GM04504 (cell line): ENCODE measurements at regions not wholly inside any gene's neighbourhood (a gene's known extent, or its start where the extent isn't known, plus 50 kb on each side); places are given as distances from the start of the nearest gene placed in this dataset.
"Not testable (repeated sequence)": the region's sequence is repeated elsewhere in the genome, so short reads cannot be mapped to it uniquely, and the experiment has no call there.

Source experiments
- DNase-seq: peaks from one replicate; pipeline ENCODE4 v3.0.0-alpha.2; 2012; ENCODE audit warnings: low read depth

DNA sequence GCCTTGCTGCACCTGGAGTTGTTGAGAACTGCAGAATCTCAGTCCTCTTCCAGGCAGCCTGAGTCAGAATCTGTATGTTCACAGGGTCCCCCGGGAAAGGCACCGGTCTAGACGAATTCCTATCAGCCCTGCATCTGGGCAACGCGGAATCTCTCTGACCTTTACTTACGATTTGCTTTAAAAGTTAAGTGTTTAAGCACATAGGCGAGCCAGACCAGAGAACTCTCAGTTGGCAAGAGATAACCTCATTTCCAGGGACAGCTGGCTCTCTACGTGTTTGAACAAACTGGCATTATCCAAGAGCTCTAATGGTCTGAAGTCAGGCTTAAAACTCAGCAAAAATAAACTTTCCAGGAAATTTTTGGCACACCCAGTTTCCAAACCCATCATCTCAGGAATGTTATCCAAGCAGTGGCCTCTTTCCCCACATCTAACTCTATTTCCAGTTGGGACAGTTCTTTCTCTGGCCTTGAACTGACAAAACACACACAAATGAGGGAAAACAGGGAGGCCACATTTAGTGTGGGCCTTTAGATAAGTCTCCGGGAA is 53.4 kb downstream of the HES1 start:
- no peak for DNase-seq

DNA sequence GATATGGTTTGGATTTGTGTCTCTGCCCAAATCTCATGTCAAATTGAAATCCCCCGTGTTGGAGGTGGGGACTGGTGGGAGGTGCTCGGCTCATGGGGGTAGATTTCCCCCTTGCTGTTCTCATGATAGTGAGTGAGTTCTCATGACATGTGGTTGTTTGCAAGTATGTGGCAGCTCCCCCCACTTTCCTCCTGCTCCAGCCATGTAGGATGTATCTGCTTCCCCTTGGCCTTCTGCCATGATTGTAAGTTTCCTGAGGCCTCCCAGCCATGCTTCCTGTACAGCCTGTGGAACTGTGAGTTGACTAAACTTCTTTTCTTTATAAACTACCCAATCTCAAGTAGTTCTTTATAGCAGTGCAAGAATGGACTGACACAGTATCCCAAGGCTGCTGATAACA is 55.9 kb downstream of the HES1 start:
- DNase-seq: not testable (repeated sequence)

GRCh38 chr3:194194051-194194756 is 58.3 kb downstream of the HES1 start:
- no peak for DNase-seq

DNA sequence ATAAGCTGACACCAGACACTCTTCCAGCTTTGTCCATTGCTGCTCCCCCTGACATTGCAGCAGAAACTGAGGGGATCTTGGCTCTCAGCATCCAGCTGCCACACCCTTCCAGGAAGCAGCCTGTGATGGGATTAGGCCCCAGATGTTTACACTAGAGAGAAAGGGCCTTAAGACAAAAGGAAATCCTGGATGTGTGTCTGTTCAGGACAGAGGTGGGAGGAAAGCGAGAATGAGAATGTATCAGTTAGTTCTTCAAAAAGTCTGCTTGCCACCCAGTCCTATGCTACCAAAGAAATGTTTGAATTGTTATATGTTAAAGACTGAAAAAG is 58.8 kb downstream of the HES1 start:
- DNase-seq: no peak

DNA sequence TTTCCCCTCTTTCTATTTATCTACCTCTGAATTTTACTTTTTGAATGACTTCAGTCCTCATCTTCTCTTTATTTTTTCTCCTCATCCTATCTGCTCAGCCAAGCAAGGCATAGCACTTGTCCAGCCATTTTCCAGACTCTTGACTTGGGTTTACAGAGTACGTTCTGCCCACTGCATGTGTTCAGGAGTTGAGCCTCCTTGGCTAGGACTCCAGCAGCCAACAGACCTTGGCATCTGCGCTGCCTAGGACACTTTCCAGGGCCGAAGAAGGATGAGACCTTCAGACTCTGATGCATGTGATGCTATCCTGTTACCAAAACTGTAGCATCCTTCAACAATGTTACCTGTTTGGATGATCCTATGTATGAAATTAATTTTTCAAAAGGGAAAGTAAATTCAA is 59.7 kb downstream of the HES1 start:
- DNase-seq: no peak

DNA sequence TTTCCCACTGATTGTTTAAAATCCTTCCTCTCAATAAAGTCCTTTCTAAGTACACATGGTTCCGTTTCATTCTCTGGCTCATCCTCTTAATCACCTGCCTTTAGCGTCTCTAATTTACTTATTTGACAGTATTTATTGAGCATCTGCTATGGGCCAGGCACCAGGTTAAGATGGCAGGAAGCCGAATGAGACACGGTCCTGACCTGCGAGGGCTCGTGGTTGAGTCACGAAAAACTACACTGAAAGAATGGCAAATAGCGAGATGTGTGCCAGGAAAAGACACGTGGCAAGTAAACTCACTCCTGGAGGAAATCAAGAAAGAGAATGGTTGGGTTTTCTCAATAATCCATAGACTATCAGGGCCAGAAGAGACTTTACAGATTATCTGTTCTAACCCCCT is 60.9 kb downstream of the HES1 start:
- DNase-seq: no peak

DNA sequence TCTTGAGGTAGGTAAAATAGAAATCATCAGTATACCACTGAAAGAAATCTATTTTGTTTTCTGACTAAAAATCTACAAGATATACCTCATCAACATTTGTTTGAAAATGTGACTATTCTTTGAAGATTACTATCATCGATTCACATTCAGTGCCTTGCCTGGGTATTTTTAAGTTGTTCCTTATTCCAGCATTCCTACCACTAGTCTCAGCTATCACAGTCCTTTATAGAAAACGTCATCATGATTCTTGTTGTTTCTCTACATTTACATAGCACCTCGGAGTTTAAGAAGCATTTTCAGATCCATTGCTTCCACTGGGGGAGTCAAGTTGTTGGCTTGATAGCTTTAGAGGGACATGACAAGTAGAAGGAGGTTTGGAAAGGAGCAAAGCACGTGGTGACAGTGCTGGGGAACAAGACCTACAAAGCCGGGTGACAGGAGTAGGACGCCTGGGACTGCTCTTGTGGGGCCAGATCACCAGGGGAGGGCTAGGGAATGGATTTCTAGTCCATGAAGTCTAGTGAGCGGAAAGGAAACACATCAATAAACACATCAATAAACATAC is 61.5 kb downstream of the HES1 start:
- DNase-seq: no peak

DNA sequence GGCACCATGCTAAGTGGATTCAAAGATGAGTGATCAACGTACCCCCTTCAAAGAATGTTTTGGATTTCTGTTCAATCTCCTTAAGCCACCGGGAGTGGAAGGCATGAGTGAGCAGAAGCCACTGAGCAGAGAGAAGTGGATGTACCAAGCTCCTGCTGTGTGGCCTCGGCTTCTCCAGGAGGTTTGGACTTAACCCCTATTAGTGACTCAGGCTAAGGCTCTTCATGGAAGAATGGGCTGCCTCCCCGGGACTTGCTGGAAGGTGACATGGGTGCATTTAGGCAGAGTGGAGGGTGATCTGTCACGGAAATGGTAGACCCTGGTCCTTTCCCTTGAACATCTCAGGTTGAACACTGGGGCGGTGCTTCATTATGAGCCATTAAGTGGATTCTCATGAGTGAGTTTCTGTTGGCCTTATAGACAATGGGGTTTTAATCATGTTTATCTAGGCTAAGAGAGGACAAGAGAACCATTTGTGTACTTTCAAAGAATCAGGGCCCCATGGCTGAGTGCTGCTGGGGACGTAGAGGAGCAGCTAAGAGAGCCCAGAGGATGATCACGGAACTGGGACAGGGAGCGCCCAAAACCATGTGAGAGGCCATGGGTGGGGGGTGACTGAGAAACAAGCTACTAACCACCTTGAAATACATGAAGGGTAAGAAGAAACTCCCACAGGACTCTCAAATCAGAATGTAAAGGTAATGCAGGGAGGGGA is 62.2 kb downstream of the HES1 start:
- no peak for DNase-seq

DNA sequence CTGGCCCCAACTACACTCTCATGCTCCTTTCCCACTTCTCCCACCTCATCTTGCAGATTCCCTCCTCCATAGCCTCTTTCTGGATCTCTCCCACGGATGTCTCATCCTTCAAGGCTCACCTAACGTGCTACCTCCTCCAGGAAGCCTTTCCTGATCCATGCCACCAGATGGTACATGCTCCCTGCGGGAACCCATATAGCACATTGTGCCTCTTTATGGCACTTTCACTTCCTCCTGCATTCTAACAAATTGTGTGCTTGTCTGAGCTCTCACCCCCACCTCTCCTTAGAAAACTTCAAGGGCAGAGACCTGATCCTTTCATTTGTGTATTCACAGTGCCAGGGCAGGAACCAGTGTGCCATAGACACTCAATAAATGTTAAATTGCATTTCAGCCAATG is 63.0 kb downstream of the HES1 start:
- no peak for DNase-seq

GRCh38 chr3:194200422-194201081 is 64.6 kb downstream of the HES1 start:
- no peak for DNase-seq

DNA sequence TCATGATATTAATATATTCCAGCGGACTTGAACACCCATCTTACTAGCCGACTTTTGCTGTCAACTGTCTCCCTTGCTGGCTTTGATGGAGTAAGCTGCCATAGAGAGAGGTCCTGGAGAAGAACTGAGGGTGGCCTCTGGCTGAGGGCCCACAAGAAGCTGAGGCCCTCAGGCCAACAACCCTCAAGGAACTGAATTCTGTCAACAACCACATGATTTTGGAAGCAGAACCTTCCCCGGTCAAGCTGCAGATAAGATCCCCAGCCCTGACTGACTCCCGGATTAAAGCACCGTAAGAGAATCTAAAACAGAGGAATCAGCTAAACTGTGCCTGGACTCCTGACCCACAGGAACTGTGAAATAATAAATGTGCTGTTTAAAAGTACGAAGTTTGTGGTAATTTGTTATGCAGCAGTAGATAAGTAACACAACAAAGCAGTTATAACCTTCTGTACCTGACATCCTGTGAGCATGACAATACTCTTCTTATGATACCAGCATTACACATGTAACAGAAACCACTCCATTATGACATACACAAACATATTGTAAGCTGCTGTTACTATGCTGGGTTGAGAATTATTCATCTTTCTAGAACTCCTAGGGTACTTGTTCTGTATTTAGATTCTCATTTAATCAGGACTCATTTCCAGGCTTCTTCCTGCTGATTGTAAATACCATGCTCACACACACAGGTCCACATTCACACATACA is 66.2 kb downstream of the HES1 start:
- DNase-seq: no peak

GRCh38 chr3:194203482-194204041 is 67.6 kb downstream of the HES1 start:
- no peak for DNase-seq

- DNase-seq: no peak
These were observed 68.4 kb downstream of the HES1 start for GRCh38 chr3:194204042-194204987.

- DNase-seq: no peak
These were observed 69.8 kb downstream of the HES1 start for GRCh38 chr3:194205675-194206133.

DNA sequence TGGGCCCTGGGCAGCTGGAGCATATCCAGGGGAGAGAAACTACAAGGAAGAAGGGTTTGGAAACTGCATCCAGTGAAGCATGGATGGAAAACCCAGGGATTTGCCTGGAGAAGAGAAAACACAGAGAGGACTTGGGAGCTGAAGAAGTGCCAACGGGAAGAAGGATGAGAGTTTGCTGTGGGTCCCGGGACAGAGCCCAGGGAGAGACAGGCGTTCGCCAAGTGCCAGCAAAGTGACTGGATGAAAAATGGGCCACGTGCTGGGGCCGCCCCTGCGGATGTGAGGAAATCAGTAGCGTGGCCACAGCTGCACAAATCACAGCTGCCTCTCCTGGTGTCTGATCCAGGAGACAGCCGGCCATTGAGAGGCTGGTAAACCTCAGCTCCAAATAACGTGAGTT is 70.4 kb downstream of the HES1 start:
- DNase-seq: no peak

DNA sequence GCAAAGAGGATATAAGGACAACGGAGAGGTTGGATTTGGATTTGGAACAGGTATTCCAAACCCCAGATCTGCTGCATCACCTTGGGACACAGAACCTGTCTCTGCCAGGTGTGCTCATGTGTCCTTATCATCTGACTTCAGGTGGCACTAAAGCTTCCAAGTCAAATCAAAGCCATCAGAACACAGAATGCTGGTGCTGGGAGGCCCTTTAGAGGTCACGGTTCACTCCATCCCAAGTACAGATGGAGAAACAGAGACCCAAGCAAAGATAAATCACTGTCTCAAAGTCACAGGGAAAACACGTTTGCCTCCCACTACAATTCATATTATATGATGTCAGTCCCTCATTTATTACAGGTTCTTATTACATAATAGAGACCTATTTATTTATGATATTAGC is 72.8 kb downstream of the HES1 start:
- DNase-seq: no peak

DNA sequence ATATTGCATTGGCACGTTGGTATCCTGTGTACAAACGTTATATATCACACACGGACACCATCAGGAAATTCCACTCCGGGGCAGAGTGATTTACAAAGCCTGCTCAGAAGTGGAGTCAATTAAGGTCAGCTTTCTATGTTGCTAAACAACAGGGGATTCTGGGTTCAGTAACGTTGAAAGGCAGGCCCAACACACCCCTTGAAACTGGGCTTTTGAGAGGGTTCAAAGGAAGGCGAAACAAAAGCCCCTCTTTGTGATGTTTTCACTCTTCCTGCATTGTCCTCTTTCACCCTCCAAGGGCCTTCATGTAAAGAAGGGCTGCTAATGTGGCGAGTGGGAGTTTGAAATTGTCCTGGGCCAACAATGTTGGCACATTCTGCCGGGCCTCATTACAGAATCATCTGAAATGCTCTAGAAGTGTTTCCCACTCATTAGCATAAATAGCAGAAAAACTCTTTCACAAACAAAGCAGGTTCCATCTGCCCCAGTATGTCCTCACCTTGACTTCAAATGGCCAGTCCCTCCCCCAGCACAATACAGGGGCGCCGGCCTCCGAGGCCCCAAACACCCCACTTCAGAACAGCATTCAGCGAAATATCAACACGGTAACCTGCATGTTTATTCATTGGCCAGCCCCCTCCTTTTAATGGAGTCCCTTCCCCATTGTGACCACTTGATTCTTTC is 76.4 kb downstream of the HES1 start:
- DNase-seq: no peak

GRCh38 chr3:194212845-194213331 is 76.9 kb downstream of the HES1 start:
- DNase-seq: no peak

DNA sequence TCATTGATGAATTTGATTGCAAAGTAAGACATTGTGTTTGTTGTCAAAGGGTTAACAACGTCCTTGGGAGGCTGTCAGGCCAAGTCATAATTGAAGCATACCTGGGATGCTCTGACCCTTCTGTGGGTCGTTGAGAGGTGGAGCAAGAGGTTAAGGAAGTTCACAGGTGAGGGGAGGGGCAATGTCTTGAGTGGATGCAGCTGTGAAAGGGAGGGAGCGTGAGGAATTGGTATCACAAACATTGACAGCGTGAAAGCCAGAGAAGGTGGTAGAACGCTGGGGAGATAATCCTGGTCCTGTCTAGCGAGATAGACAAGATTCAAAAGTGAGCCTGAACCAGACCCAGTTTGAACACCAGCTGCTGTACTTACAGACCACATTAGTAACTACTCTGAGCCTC is 79.4 kb downstream of the HES1 start:
- DNase-seq: no peak
